ENCODE measurements at regions not wholly inside any gene's neighbourhood (a gene's known extent, or its start where the extent isn't known, plus 50 kb on each side); places are given as distances from the start of the nearest gene placed in this dataset.

DNA sequence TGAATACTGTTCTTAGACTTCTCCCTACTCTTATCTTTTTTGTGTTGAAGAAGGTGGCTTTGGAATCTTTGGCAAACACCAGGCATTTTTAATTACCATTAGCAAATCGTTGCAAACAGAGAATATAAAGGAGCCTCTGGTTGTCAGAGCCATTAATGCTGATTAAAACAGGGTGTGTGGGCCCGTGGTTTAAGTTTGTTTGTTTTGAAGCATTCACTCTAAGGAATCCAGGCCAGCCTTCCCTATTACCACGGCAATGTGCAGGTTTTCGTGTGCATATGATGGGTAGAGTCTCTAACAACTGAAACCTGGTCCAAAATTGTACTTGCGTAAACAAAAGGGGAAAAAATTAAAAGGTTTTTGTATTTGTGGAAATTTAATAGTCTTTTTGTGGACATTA, 141.2 kb upstream of the GMNC start (continued):
- TF ChIP-seq, protein P1, sequence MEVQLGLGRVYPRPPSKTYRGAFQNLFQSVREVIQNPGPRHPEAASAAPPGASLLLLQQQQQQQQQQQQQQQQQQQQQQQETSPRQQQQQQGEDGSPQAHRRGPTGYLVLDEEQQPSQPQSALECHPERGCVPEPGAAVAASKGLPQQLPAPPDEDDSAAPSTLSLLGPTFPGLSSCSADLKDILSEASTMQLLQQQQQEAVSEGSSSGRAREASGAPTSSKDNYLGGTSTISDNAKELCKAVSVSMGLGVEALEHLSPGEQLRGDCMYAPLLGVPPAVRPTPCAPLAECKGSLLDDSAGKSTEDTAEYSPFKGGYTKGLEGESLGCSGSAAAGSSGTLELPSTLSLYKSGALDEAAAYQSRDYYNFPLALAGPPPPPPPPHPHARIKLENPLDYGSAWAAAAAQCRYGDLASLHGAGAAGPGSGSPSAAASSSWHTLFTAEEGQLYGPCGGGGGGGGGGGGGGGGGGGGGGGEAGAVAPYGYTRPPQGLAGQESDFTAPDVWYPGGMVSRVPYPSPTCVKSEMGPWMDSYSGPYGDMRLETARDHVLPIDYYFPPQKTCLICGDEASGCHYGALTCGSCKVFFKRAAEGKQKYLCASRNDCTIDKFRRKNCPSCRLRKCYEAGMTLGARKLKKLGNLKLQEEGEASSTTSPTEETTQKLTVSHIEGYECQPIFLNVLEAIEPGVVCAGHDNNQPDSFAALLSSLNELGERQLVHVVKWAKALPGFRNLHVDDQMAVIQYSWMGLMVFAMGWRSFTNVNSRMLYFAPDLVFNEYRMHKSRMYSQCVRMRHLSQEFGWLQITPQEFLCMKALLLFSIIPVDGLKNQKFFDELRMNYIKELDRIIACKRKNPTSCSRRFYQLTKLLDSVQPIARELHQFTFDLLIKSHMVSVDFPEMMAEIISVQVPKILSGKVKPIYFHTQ (CRISPR knock-in tag; IDR thresholded peaks at IDR 0.05), result no peak
- TF ChIP-seq SMAD4 (CRISPR knock-in tag; IDR thresholded peaks at IDR 0.05) (no peak), PRRX2 (CRISPR knock-in tag; IDR thresholded peaks at IDR 0.05) (no peak)

DNA sequence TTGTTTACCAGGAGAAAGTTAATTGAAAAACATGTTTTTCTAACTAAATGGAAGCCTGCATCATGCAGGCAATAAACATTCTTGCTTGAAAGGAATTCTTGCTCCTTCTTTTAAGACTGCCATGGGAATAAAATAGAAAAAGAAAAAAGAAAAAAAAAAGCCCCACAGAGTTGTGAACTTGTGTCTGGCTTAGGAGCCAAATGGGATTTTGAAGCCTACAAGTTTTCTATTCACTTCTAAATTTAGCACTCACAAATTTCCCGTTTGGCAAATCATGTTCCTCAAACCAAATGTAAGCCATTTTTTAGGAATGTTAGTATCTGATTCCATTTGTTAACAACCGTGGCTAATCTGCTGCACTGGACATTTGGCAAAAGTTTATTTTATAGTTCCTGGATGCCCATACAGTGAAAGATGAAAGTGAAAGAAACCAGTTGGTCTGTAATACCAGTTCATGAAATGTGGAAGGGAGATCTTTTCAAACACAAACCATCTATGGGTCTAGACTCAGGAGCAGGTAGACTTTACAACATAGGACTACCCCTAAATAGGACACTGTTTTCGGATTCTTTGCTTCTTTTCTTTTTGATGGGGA, 133.8 kb upstream of the GMNC start:
- H3K9me3 Mint-ChIP-seq, result no peaks in the 10 kb centered on the region; the same call in 1 of the 2 replicates
- CTCF ChIA-PET, result no interaction called here
- no peaks in the 10 kb centered on the region for H3K27me3 Mint-ChIP-seq (ENCODE audit: low read depth)
- ATAC-seq, result no peak
- DNase-seq (ENCODE audit: low spot score), result no peak
- H3K36me3 Mint-ChIP-seq, result no peaks in the 10 kb centered on the region
- peaks cover 3% of the 10 kb centered on the region; the same call in 1 of the 2 replicates for H3K4me1 Mint-ChIP-seq
- no peak overlapping the region for H3K4me3 Mint-ChIP-seq
- POLR2A ChIA-PET, result no interaction called here
- no peak overlapping the region for H3K27ac Mint-ChIP-seq
- TF ChIP-seq ZNF263 (CRISPR knock-in tag; IDR thresholded peaks at IDR 0.05; ENCODE audit: low read depth), result no peak
- TF ChIP-seq, protein P2, sequence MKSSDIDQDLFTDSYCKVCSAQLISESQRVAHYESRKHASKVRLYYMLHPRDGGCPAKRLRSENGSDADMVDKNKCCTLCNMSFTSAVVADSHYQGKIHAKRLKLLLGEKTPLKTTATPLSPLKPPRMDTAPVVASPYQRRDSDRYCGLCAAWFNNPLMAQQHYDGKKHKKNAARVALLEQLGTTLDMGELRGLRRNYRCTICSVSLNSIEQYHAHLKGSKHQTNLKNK (CRISPR knock-in tag; IDR thresholded peaks at IDR 0.05), result no peak
- TF ChIP-seq OVOL2 (CRISPR knock-in tag; IDR thresholded peaks at IDR 0.05; ENCODE audit: borderline replicate concordance), result no peak
- TF ChIP-seq, protein P3, sequence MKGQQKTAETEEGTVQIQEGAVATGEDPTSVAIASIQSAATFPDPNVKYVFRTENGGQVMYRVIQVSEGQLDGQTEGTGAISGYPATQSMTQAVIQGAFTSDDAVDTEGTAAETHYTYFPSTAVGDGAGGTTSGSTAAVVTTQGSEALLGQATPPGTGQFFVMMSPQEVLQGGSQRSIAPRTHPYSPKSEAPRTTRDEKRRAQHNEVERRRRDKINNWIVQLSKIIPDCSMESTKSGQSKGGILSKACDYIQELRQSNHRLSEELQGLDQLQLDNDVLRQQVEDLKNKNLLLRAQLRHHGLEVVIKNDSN (CRISPR knock-in tag; IDR thresholded peaks at IDR 0.05), result no peak
- TF ChIP-seq, protein P4, sequence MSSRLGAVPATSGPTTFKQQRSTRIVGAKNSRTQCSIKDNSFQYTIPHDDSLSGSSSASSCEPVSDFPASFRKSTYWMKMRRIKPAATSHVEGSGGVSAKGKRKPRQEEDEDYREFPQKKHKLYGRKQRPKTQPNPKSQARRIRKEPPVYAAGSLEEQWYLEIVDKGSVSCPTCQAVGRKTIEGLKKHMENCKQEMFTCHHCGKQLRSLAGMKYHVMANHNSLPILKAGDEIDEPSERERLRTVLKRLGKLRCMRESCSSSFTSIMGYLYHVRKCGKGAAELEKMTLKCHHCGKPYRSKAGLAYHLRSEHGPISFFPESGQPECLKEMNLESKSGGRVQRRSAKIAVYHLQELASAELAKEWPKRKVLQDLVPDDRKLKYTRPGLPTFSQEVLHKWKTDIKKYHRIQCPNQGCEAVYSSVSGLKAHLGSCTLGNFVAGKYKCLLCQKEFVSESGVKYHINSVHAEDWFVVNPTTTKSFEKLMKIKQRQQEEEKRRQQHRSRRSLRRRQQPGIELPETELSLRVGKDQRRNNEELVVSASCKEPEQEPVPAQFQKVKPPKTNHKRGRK (CRISPR knock-in tag; IDR thresholded peaks at IDR 0.05; ENCODE audit: borderline replicate concordance), result no peak
- no peak for TF ChIP-seq NFATC4 (CRISPR knock-in tag; IDR thresholded peaks at IDR 0.05)
- TF ChIP-seq, protein P5, sequence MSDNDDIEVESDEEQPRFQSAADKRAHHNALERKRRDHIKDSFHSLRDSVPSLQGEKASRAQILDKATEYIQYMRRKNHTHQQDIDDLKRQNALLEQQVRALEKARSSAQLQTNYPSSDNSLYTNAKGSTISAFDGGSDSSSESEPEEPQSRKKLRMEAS (CRISPR knock-in tag; IDR thresholded peaks at IDR 0.05), result no peak
- TF ChIP-seq ETV6 (CRISPR knock-in tag; IDR thresholded peaks at IDR 0.05), result no peak
- TF ChIP-seq EMX1 (CRISPR knock-in tag; IDR thresholded peaks at IDR 0.05), result no peak
- no peak for TF ChIP-seq TP53 (CRISPR knock-in tag; IDR thresholded peaks at IDR 0.05)
- TF ChIP-seq RELA (CRISPR knock-in tag; IDR thresholded peaks at IDR 0.05; ENCODE audit: borderline replicate concordance), result no peak
- TF ChIP-seq, protein P6, sequence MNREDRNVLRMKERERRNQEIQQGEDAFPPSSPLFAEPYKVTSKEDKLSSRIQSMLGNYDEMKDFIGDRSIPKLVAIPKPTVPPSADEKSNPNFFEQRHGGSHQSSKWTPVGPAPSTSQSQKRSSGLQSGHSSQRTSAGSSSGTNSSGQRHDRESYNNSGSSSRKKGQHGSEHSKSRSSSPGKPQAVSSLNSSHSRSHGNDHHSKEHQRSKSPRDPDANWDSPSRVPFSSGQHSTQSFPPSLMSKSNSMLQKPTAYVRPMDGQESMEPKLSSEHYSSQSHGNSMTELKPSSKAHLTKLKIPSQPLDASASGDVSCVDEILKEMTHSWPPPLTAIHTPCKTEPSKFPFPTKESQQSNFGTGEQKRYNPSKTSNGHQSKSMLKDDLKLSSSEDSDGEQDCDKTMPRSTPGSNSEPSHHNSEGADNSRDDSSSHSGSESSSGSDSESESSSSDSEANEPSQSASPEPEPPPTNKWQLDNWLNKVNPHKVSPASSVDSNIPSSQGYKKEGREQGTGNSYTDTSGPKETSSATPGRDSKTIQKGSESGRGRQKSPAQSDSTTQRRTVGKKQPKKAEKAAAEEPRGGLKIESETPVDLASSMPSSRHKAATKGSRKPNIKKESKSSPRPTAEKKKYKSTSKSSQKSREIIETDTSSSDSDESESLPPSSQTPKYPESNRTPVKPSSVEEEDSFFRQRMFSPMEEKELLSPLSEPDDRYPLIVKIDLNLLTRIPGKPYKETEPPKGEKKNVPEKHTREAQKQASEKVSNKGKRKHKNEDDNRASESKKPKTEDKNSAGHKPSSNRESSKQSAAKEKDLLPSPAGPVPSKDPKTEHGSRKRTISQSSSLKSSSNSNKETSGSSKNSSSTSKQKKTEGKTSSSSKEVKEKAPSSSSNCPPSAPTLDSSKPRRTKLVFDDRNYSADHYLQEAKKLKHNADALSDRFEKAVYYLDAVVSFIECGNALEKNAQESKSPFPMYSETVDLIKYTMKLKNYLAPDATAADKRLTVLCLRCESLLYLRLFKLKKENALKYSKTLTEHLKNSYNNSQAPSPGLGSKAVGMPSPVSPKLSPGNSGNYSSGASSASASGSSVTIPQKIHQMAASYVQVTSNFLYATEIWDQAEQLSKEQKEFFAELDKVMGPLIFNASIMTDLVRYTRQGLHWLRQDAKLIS (CRISPR knock-in tag; IDR thresholded peaks at IDR 0.05; ENCODE audit: borderline replicate concordance), result no peak
- no peak for TF ChIP-seq NFYB (CRISPR knock-in tag; conservative IDR thresholded peaks at IDR 0.05; ENCODE audit: low read depth)
- TF ChIP-seq ZNF425 (CRISPR knock-in tag; conservative IDR thresholded peaks at IDR 0.05), result no peak
- TF ChIP-seq ZBTB21 (CRISPR knock-in tag; IDR thresholded peaks at IDR 0.05; ENCODE audit: borderline replicate concordance), result no peak
- no peak for TF ChIP-seq ZBTB43 (CRISPR knock-in tag; IDR thresholded peaks at IDR 0.05)
- TF ChIP-seq, protein P7, sequence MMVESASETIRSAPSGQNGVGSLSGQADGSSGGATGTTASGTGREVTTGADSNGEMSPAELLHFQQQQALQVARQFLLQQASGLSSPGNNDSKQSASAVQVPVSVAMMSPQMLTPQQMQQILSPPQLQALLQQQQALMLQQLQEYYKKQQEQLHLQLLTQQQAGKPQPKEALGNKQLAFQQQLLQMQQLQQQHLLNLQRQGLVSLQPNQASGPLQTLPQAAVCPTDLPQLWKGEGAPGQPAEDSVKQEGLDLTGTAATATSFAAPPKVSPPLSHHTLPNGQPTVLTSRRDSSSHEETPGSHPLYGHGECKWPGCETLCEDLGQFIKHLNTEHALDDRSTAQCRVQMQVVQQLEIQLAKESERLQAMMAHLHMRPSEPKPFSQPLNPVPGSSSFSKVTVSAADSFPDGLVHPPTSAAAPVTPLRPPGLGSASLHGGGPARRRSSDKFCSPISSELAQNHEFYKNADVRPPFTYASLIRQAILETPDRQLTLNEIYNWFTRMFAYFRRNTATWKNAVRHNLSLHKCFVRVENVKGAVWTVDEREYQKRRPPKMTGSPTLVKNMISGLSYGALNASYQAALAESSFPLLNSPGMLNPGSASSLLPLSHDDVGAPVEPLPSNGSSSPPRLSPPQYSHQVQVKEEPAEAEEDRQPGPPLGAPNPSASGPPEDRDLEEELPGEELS (CRISPR knock-in tag; IDR thresholded peaks at IDR 0.05), result no peak
